IMR-90 (cell line): ENCODE measurements at regions not wholly inside any gene's neighbourhood (a gene's known extent, or its start where the extent isn't known, plus 50 kb on each side); places are given as distances from the start of the nearest gene placed in this dataset.

Experiments used
- ATAC-seq: fragments of 200-7000 bp; cut with Tn5 transposase; 2 replicates; pipeline ENCODE4 v1.9.1; 2020; ENCODE audit warnings: low read depth, mild to moderate bottlenecking, moderate library complexity
- BruUV-seq: library from RNA; stranded (reverse); fragments of 400-500 nt; replicated peaks from 2 replicates; lab custom pipeline; 2021; lab: Mats Ljungman, UMichigan
- CTCF ChIA-PET: fragments of 300-600 bp; formaldehyde crosslinking; extraction: SDS; loops from one replicate; lab custom pipeline; 2021; ENCODE audit warnings: antibody characterized with exemption; lab: Yijun Ruan, JAX
- POLR2A ChIA-PET: fragments of 300-600 bp; sonication (Branson Sonifier 250); formaldehyde crosslinking; loops from one replicate; lab custom pipeline; 2022; ENCODE audit warnings: antibody characterized with exemption; ENCODE audit not compliant: unreplicated experiment; lab: Charles Lee
- DNase-seq: peaks from one replicate; pipeline ENCODE4 v3.0.0; 2013
- H2AFZ ChIP-seq: replicated peaks from 2 replicates; pipeline ENCODE3; 2013; ENCODE audit warnings: low read length, mild to moderate bottlenecking; ENCODE audit not compliant: poor library complexity
- H2AK5ac ChIP-seq: 2 replicates; pipeline ENCODE4 v1.6.1; 2013; ENCODE audit warnings: low read depth, low read length, inconsistent platforms
- H2AK9ac ChIP-seq: replicated peaks from 2 replicates; pipeline ENCODE3; 2013; ENCODE audit warnings: mild to moderate bottlenecking, low read depth, low read length, moderate library complexity; ENCODE audit not compliant: poor library complexity
- H2BK120ac ChIP-seq: 2 replicates; pipeline ENCODE4 v1.6.1; 2013; ENCODE audit warnings: low read depth, low read length, inconsistent platforms
- H2BK15ac ChIP-seq: 3 replicates; pipeline ENCODE4 v1.6.1; 2013; ENCODE audit warnings: low read depth, low read length, inconsistent platforms
- H2BK20ac ChIP-seq: 2 replicates; pipeline ENCODE4 v1.6.1; 2013; ENCODE audit warnings: low read depth, mild to moderate bottlenecking, inconsistent platforms, low read length, moderate library complexity
- H2BK5ac ChIP-seq: 2 replicates; pipeline ENCODE4 v1.6.1; 2013; ENCODE audit warnings: mild to moderate bottlenecking, low read depth, low read length, inconsistent platforms; ENCODE audit not compliant: poor library complexity, severe bottlenecking
- H3K14ac ChIP-seq: replicated peaks from 2 replicates; pipeline ENCODE4 v1.6.1; 2013; ENCODE audit warnings: low read depth, low read length, inconsistent platforms
- H3K18ac ChIP-seq: 2 replicates; pipeline ENCODE4 v1.6.1; 2013; ENCODE audit warnings: low read depth, low read length, control low read depth
- H3K23ac ChIP-seq: 2 replicates; pipeline ENCODE4 v1.6.1; 2013; ENCODE audit warnings: low read depth, low read length, inconsistent platforms
- H3K27ac ChIP-seq: 2 replicates; pipeline ENCODE4 v1.5.1; 2013; ENCODE audit warnings: mild to moderate bottlenecking, control low read depth, low read length; ENCODE audit not compliant: insufficient read depth
- H3K27me3 ChIP-seq: 2 replicates; pipeline ENCODE4 v1.6.1; 2013; ENCODE audit warnings: low read length; ENCODE audit not compliant: control insufficient read depth, insufficient read depth
- H3K36me3 ChIP-seq: 2 replicates; pipeline ENCODE4 v1.6.1; 2013; ENCODE audit warnings: low read length, mixed read lengths; ENCODE audit not compliant: control insufficient read depth, insufficient read depth
- H3K4ac ChIP-seq: 2 replicates; pipeline ENCODE4 v1.6.1; 2013; ENCODE audit warnings: low read depth, low read length, inconsistent platforms
- H3K4me1 ChIP-seq: 2 replicates; pipeline ENCODE4 v1.6.1; 2013; ENCODE audit warnings: low read length, mixed read lengths; ENCODE audit not compliant: control insufficient read depth, insufficient read depth
- H3K4me2 ChIP-seq: 2 replicates; pipeline ENCODE4 v1.6.1; 2013; ENCODE audit warnings: low read depth, mild to moderate bottlenecking, control low read depth, low read length, moderate library complexity
- H3K4me3 ChIP-seq: 2 replicates; pipeline ENCODE4 v1.5.1; 2013; ENCODE audit warnings: low read depth, mild to moderate bottlenecking, control low read depth, low read length, moderate library complexity; ENCODE audit not compliant: insufficient read depth
- H3K56ac ChIP-seq: 2 replicates; pipeline ENCODE4 v1.6.1; 2013; ENCODE audit warnings: low read length, inconsistent platforms; ENCODE audit not compliant: insufficient read depth; ENCODE audit errors: extremely low read depth
- H3K79me1 ChIP-seq, 2 experiments: 2 replicates each; pipeline ENCODE4 v1.6.1; 2013; ENCODE audit warnings: low read length in 2 of 2, inconsistent platforms in 1 of 2, low read depth in 1 of 2
- H3K9ac ChIP-seq: 2 replicates; pipeline ENCODE4 v1.6.1; 2013; ENCODE audit warnings: low read depth, low read length, control low read depth
- H3K9me1 ChIP-seq: 2 replicates; pipeline ENCODE4 v1.6.1; 2013; ENCODE audit warnings: low read length, inconsistent platforms; ENCODE audit not compliant: insufficient read depth
- H3K9me3 ChIP-seq: 2 replicates; pipeline ENCODE4 v1.6.1; 2013; ENCODE audit warnings: low read length; ENCODE audit not compliant: control insufficient read depth, insufficient read depth
- H4K20me1 ChIP-seq: 2 replicates; pipeline ENCODE4 v1.6.1; 2013; ENCODE audit warnings: low read length, inconsistent platforms; ENCODE audit not compliant: insufficient read depth
- H4K5ac ChIP-seq: 2 replicates; pipeline ENCODE4 v1.6.1; 2013; ENCODE audit warnings: mild to moderate bottlenecking, low read depth, low read length, control low read depth
- H4K8ac ChIP-seq, 2 experiments: 2 replicates each; pipeline ENCODE4 v1.6.1; 2013; ENCODE audit warnings: low read depth in 2 of 2, low read length in 2 of 2, control low read depth in 1 of 2, inconsistent platforms in 1 of 2
- H4K91ac ChIP-seq: 2 replicates; pipeline ENCODE4 v1.6.1; 2013; ENCODE audit warnings: low read depth, low read length, inconsistent platforms; ENCODE audit not compliant: insufficient read depth
- BHLHE40 ChIP-seq: fragments of 150-350 bp; IDR thresholded peaks from 2 replicates; pipeline ENCODE4 v1.6.1; 2016; ENCODE audit warnings: mild to moderate bottlenecking, low read depth, low read length
- CEBPB ChIP-seq: IDR thresholded peaks from 2 replicates; pipeline ENCODE4 v1.6.1; 2012; ENCODE audit warnings: low read depth, low read length, improper control_type of control experiment
- CHD1 ChIP-seq: IDR thresholded peaks from 2 replicates; pipeline ENCODE4 v1.6.1; 2012; ENCODE audit warnings: low read depth, low read length, improper control_type of control experiment
- FOS ChIP-seq: fragments of 150-350 bp; IDR thresholded peaks from 2 replicates; pipeline ENCODE4 v1.6.1; 2016; ENCODE audit warnings: low read depth, low read length
- MAFK ChIP-seq: IDR thresholded peaks from 2 replicates; pipeline ENCODE4 v1.6.1; 2012; ENCODE audit warnings: low read depth, low read length, improper control_type of control experiment
- MAZ ChIP-seq: IDR thresholded peaks from 2 replicates; pipeline ENCODE4 v1.6.1; 2012; ENCODE audit warnings: low read depth, mild to moderate bottlenecking, low read length, improper control_type of control experiment, moderate library complexity, borderline replicate concordance
- MXI1 ChIP-seq: IDR thresholded peaks from 2 replicates; pipeline ENCODE4 v1.6.1; 2012; ENCODE audit warnings: low read depth, mild to moderate bottlenecking, low read length, moderate library complexity, borderline replicate concordance
- NFE2L2 ChIP-seq: fragments of 150-350 bp; IDR thresholded peaks from 2 replicates; pipeline ENCODE4 v1.6.1; 2016; ENCODE audit warnings: low read depth, mild to moderate bottlenecking, low read length
- POLR2A ChIP-seq: IDR thresholded peaks from 2 replicates; pipeline ENCODE4 v1.6.1; 2012; ENCODE audit warnings: mild to moderate bottlenecking, low read depth, low read length
- RAD21 ChIP-seq: IDR thresholded peaks from 2 replicates; pipeline ENCODE4 v1.6.1; 2012; ENCODE audit warnings: low read length, improper control_type of control experiment
- RCOR1 ChIP-seq: IDR thresholded peaks from 2 replicates; pipeline ENCODE4 v1.6.1; 2012; ENCODE audit warnings: mild to moderate bottlenecking, low read length, improper control_type of control experiment; ENCODE audit not compliant: insufficient replicate concordance
- RFX5 ChIP-seq: IDR thresholded peaks from 2 replicates; pipeline ENCODE4 v1.8.0; 2012; ENCODE audit warnings: low read depth, mild to moderate bottlenecking, low read length, moderate library complexity
- SMC3 ChIP-seq: fragments of 150-350 bp; IDR thresholded peaks from 2 replicates; pipeline ENCODE4 v1.6.1; 2016; ENCODE audit warnings: low read depth, mild to moderate bottlenecking, antibody characterized with exemption, low read length, moderate library complexity
- WGBS, 2 experiments: methylation state at CpG; one replicate each; pipeline versions ENCODE4 v1.1.5 to v1.1.7; 2013; ENCODE audit warnings: missing lambda C conversion rate in 2 of 2; ENCODE audit not compliant: insufficient read length in 1 of 2; ENCODE audit errors: extremely low coverage in 2 of 2; 5-methylcytosine and 5-hydroxymethylcytosine counted together
- dilution Hi-C: fragments of 300-500 bp; cut with HindIII; formaldehyde crosslinking; loops from one replicate; pipeline ENCODE4 v1.14.3; 2018; ENCODE audit warnings: low sequenced_read_pairs; ENCODE audit not compliant: unreplicated experiment
- in situ Hi-C: fragments of 300-500 bp; cut with MboI; formaldehyde crosslinking; loops from 3 replicates; pipeline ENCODE4 v1.14.3; 2019; ENCODE audit warnings: low sequenced_read_pairs, inconsistent platforms, mixed read lengths
- intact Hi-C: fragments of 100-400 bp; cut with micrococcal nuclease; formaldehyde crosslinking; loops from 2 replicates; pipeline ENCODE4 v1.10.0; 2022
- TF ChIP-seq, protein P1 (sequence below): fragments of 150-350 bp; IDR thresholded peaks from 2 replicates; pipeline ENCODE4 v1.6.1; 2017; ENCODE audit warnings: mild to moderate bottlenecking, antibody characterized with exemption, low read length, low read depth
- TF ChIP-seq, protein P2 (sequence below): conservative IDR thresholded peaks from 2 replicates; pipeline ENCODE4 v1.5.1; 2012; ENCODE audit warnings: mild to moderate bottlenecking, low read depth, low read length, improper control_type of control experiment
- TF ChIP-seq, protein P3 (sequence below): fragments of 150-350 bp; IDR thresholded peaks from 2 replicates; pipeline ENCODE4 v1.6.1; 2016; ENCODE audit warnings: low read depth, mild to moderate bottlenecking, low read length, moderate library complexity, borderline replicate concordance

DNA sequence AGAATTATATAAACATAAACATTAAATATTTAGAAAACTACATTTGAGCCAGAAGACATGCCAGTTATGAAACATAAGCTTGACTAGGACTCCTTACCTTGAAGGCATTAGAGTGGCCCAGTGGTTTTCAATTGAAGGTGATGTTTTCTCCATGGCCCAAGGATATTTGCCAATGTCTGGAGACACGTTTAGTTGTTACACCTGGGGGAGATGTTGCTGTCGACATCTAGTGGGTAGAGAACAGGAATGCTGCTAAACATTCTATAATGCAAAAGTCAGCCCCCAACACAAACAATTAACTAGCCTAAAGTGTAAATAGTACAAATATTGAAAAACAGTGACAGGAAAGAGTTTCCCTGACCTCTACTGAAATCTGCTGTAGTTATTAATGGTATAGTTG is 200.9 kb upstream of the HS3ST5 start:
- H3K9ac ChIP-seq, result no peak overlapping the region
- no peak overlapping the region for H4K91ac ChIP-seq
- in situ Hi-C loops, result no loop called here
- H3K18ac ChIP-seq, result no peak overlapping the region
- H4K20me1 ChIP-seq, result no peaks in the 10 kb centered on the region
- H2BK15ac ChIP-seq, result no peak overlapping the region
- H2BK5ac ChIP-seq, result no peak overlapping the region
- no peak overlapping the region for H3K4me3 ChIP-seq
- no peaks in the 10 kb centered on the region for H3K27me3 ChIP-seq
- no peak overlapping the region for H2AK9ac ChIP-seq
- no peak overlapping the region for H3K23ac ChIP-seq
- no peak overlapping the region for H2BK120ac ChIP-seq
- no peaks in the 10 kb centered on the region for H3K79me1 ChIP-seq
- no peaks in the 10 kb centered on the region for H3K4me1 ChIP-seq
- no peak overlapping the region for H3K27ac ChIP-seq
- no peak overlapping the region for H3K14ac ChIP-seq
- no peak for ATAC-seq
- H4K5ac ChIP-seq, result no peak overlapping the region
- ChIA-PET CTCF (no interaction called here), POLR2A (no interaction called here)
- TF ChIP-seq RFX5, result no peak
- no peak for TF ChIP-seq BHLHE40
- TF ChIP-seq MAFK, result no peak
- TF ChIP-seq, protein P1, sequence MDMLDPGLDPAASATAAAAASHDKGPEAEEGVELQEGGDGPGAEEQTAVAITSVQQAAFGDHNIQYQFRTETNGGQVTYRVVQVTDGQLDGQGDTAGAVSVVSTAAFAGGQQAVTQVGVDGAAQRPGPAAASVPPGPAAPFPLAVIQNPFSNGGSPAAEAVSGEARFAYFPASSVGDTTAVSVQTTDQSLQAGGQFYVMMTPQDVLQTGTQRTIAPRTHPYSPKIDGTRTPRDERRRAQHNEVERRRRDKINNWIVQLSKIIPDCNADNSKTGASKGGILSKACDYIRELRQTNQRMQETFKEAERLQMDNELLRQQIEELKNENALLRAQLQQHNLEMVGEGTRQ, result no peak
- TF ChIP-seq, protein P2, sequence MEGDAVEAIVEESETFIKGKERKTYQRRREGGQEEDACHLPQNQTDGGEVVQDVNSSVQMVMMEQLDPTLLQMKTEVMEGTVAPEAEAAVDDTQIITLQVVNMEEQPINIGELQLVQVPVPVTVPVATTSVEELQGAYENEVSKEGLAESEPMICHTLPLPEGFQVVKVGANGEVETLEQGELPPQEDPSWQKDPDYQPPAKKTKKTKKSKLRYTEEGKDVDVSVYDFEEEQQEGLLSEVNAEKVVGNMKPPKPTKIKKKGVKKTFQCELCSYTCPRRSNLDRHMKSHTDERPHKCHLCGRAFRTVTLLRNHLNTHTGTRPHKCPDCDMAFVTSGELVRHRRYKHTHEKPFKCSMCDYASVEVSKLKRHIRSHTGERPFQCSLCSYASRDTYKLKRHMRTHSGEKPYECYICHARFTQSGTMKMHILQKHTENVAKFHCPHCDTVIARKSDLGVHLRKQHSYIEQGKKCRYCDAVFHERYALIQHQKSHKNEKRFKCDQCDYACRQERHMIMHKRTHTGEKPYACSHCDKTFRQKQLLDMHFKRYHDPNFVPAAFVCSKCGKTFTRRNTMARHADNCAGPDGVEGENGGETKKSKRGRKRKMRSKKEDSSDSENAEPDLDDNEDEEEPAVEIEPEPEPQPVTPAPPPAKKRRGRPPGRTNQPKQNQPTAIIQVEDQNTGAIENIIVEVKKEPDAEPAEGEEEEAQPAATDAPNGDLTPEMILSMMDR, result no peak
- no peak for TF ChIP-seq RAD21
- TF ChIP-seq, protein P3, sequence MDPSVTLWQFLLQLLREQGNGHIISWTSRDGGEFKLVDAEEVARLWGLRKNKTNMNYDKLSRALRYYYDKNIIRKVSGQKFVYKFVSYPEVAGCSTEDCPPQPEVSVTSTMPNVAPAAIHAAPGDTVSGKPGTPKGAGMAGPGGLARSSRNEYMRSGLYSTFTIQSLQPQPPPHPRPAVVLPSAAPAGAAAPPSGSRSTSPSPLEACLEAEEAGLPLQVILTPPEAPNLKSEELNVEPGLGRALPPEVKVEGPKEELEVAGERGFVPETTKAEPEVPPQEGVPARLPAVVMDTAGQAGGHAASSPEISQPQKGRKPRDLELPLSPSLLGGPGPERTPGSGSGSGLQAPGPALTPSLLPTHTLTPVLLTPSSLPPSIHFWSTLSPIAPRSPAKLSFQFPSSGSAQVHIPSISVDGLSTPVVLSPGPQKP, result no peak
- no peak for TF ChIP-seq MAZ
- TF ChIP-seq MXI1, result no peak
- no peak for TF ChIP-seq CHD1
- TF ChIP-seq CEBPB, result no peak
- TF ChIP-seq FOS, result no peak
- TF ChIP-seq POLR2A, result no peak
- TF ChIP-seq RCOR1, result no peak
- no peak for TF ChIP-seq NFE2L2
- TF ChIP-seq SMC3, result no peak
- no peak overlapping the region for H2AFZ ChIP-seq
- H3K56ac ChIP-seq, result no peak overlapping the region
- no peak overlapping the region for H3K4ac ChIP-seq
- no CpG with 5 or more reads among the region's 2 CpGs for WGBS, 2 experiments
- no peak for DNase-seq
- no peak overlapping the region for H3K4me2 ChIP-seq
- intact Hi-C loops, result no loop called here
- H3K36me3 ChIP-seq, result no peaks in the 10 kb centered on the region
- dilution Hi-C loops, result no loop called here
- BruUV-seq, result no TSS peak
- H2AK5ac ChIP-seq, result no peak overlapping the region
- no peaks in the 10 kb centered on the region for H3K9me1 ChIP-seq
- H3K9me3 ChIP-seq, result peaks cover 4% of the 10 kb centered on the region
- no peak overlapping the region for H4K8ac ChIP-seq
- H2BK20ac ChIP-seq, result no peak overlapping the region
